ENCODE measurements at regions not wholly inside any gene's neighbourhood (a gene's known extent, or its start where the extent isn't known, plus 50 kb on each side); places are given as distances from the start of the nearest gene placed in this dataset.
"Not testable (repeated sequence)": the region's sequence is repeated elsewhere in the genome, so short reads cannot be mapped to it uniquely, and the experiment has no call there.

GRCh38 chr5:85388770-85389169, 1004.1 kb upstream of the EDIL3 start:
- TF ChIP-seq GATA1 (IDR thresholded peaks at IDR 0.05; ENCODE audit: low read depth, low read length) (no peak), POLR2A (IDR thresholded peaks at IDR 0.05; ENCODE audit: low read length) (no peak)
- DNase-seq: no peak

- DNase-seq: not testable (repeated sequence)
Measured at GRCh38 chr5:85392309-85392708, 1007.6 kb upstream of the EDIL3 start.

- TF ChIP-seq POLR2A (IDR thresholded peaks at IDR 0.05; ENCODE audit: low read length) (no peak), GATA1 (IDR thresholded peaks at IDR 0.05; ENCODE audit: low read depth, low read length) (no peak)
- DNase-seq: no peak
Measured at GRCh38 chr5:85395526-85395925, 1010.8 kb upstream of the EDIL3 start.

- TF ChIP-seq GATA1 (IDR thresholded peaks at IDR 0.05; ENCODE audit: low read depth, low read length) (no peak), POLR2A (IDR thresholded peaks at IDR 0.05; ENCODE audit: low read length) (no peak)
- no peak for DNase-seq
Measured at GRCh38 chr5:85397451-85397850, 1012.8 kb upstream of the EDIL3 start.

- TF ChIP-seq POLR2A (IDR thresholded peaks at IDR 0.05; ENCODE audit: low read length): no peak
- TF ChIP-seq GATA1 (IDR thresholded peaks at IDR 0.05; ENCODE audit: low read depth, low read length): no peak
- no peak for DNase-seq
Measured at GRCh38 chr5:85428426-85428934, 1043.8 kb upstream of the EDIL3 start.

GRCh38 chr5:85431726-85432125, 1047.0 kb upstream of the EDIL3 start:
- not testable (repeated sequence) for DNase-seq

- TF ChIP-seq POLR2A (IDR thresholded peaks at IDR 0.05; ENCODE audit: low read length) (no peak), GATA1 (IDR thresholded peaks at IDR 0.05; ENCODE audit: low read depth, low read length) (no peak)
- no peak for DNase-seq
Measured at GRCh38 chr5:85441156-85441555, 1056.5 kb upstream of the EDIL3 start.

GRCh38 chr5:85441853-85442252, 1057.2 kb upstream of the EDIL3 start:
- DNase-seq: no peak
- TF ChIP-seq GATA1 (IDR thresholded peaks at IDR 0.05; ENCODE audit: low read depth, low read length) (no peak), POLR2A (IDR thresholded peaks at IDR 0.05; ENCODE audit: low read length) (no peak)

- TF ChIP-seq GATA1 (IDR thresholded peaks at IDR 0.05; ENCODE audit: low read depth, low read length): no peak
- TF ChIP-seq POLR2A (IDR thresholded peaks at IDR 0.05; ENCODE audit: low read length): no peak
- peak; percentile 8 to 40 for DNase-seq
Measured at GRCh38 chr5:85452322-85453025, 1067.8 kb upstream of the EDIL3 start.

GRCh38 chr5:85453026-85453349, 1068.3 kb upstream of the EDIL3 start:
- DNase-seq: peak in 1 of 2 experiments; percentile 19
- no peak for TF ChIP-seq POLR2A (IDR thresholded peaks at IDR 0.05; ENCODE audit: low read length)
- no peak for TF ChIP-seq GATA1 (IDR thresholded peaks at IDR 0.05; ENCODE audit: low read depth, low read length)

- no peak for DNase-seq
- TF ChIP-seq POLR2A (IDR thresholded peaks at IDR 0.05; ENCODE audit: low read length) (no peak), GATA1 (IDR thresholded peaks at IDR 0.05; ENCODE audit: low read depth, low read length) (no peak)
Measured at GRCh38 chr5:85458319-85458718, 1073.6 kb upstream of the EDIL3 start.

- no peak for DNase-seq
Measured at GRCh38 chr5:85462957-85463356, 1078.3 kb upstream of the EDIL3 start.

GRCh38 chr5:85466423-85466822, 1081.7 kb upstream of the EDIL3 start:
- TF ChIP-seq POLR2A (IDR thresholded peaks at IDR 0.05; ENCODE audit: low read length): no peak
- no peak for TF ChIP-seq GATA1 (IDR thresholded peaks at IDR 0.05; ENCODE audit: low read depth, low read length)
- DNase-seq: no peak

More at GRCh38 chr5:85462957-85463356, 1078.3 kb upstream of the EDIL3 start:
- TF ChIP-seq POLR2A (IDR thresholded peaks at IDR 0.05; ENCODE audit: low read length): no peak
- no peak for TF ChIP-seq GATA1 (IDR thresholded peaks at IDR 0.05; ENCODE audit: low read depth, low read length)

GRCh38 chr5:85472749-85473148, 1088.1 kb upstream of the EDIL3 start:
- TF ChIP-seq POLR2A (IDR thresholded peaks at IDR 0.05; ENCODE audit: low read length): no peak
- no peak for TF ChIP-seq GATA1 (IDR thresholded peaks at IDR 0.05; ENCODE audit: low read depth, low read length)
- no peak for DNase-seq

- not testable (repeated sequence) for DNase-seq
Measured at GRCh38 chr5:85475151-85475550, 1090.5 kb upstream of the EDIL3 start.

GRCh38 chr5:85476617-85477016, 1091.9 kb upstream of the EDIL3 start:
- no peak for TF ChIP-seq GATA1 (IDR thresholded peaks at IDR 0.05; ENCODE audit: low read depth, low read length)
- TF ChIP-seq POLR2A (IDR thresholded peaks at IDR 0.05; ENCODE audit: low read length): no peak
- DNase-seq: no peak

All from erythroblast (primary cell).